ENCODE measurements at regions not wholly inside any gene's neighbourhood (a gene's known extent, or its start where the extent isn't known, plus 50 kb on each side); places are given as distances from the start of the nearest gene placed in this dataset.

GRCh38 chr5:175285261-175285660 is 158.7 kb downstream of the DRD1 start:
- no peak for DNase-seq (ENCODE audit: low read depth)

GRCh38 chr5:175284806-175285205 is 159.2 kb downstream of the DRD1 start:
- DNase-seq (ENCODE audit: low read depth) = no peak

GRCh38 chr5:175282611-175283225 is 161.3 kb downstream of the DRD1 start:
- no peak for DNase-seq (ENCODE audit: low read depth)

GRCh38 chr5:175281714-175282113 is 162.3 kb downstream of the DRD1 start:
- no peak for DNase-seq (ENCODE audit: low read depth)

- DNase-seq (ENCODE audit: low read depth) = no peak
Observed at GRCh38 chr5:175281257-175281656, 162.7 kb downstream of the DRD1 start.

GRCh38 chr5:175279506-175279905 is 164.5 kb downstream of the DRD1 start:
- no peak for DNase-seq (ENCODE audit: low read depth)

- DNase-seq (ENCODE audit: low read depth) = no peak
Observed at GRCh38 chr5:175275748-175276147, 168.2 kb downstream of the DRD1 start.

- no peak for DNase-seq (ENCODE audit: low read depth)
Observed at GRCh38 chr5:175275097-175275496, 168.9 kb downstream of the DRD1 start.

- DNase-seq (ENCODE audit: low read depth) = no peak
Observed at GRCh38 chr5:175274171-175274570, 169.8 kb downstream of the DRD1 start.

- DNase-seq (ENCODE audit: low read depth) = no peak
Observed at GRCh38 chr5:175264406-175264805, 179.6 kb downstream of the DRD1 start.

- no peak for DNase-seq (ENCODE audit: low read depth)
Observed at GRCh38 chr5:175263776-175264175, 180.2 kb downstream of the DRD1 start.

- no peak for DNase-seq (ENCODE audit: low read depth)
Observed at GRCh38 chr5:175261526-175261925, 182.5 kb downstream of the DRD1 start.

GRCh38 chr5:175261037-175261436 is 182.9 kb downstream of the DRD1 start:
- no peak for DNase-seq (ENCODE audit: low read depth)

- no peak for DNase-seq (ENCODE audit: low read depth)
Observed at GRCh38 chr5:175257847-175258194, 186.2 kb downstream of the DRD1 start.

GRCh38 chr5:175257128-175257846 is 186.7 kb downstream of the DRD1 start:
- DNase-seq (ENCODE audit: low read depth) = no peak

- no peak for DNase-seq (ENCODE audit: low read depth)
Observed at GRCh38 chr5:175254155-175254554, 189.8 kb downstream of the DRD1 start.

GRCh38 chr5:175253597-175253996 is 190.4 kb downstream of the DRD1 start:
- DNase-seq (ENCODE audit: low read depth) = peak; percentile 14

GRCh38 chr5:175252234-175252805 is 191.7 kb downstream of the DRD1 start:
- DNase-seq (ENCODE audit: low read depth) = no peak

GRCh38 chr5:175250426-175250825 is 193.6 kb downstream of the DRD1 start:
- no peak for DNase-seq (ENCODE audit: low read depth)

GRCh38 chr5:175248416-175248905 is 195.5 kb downstream of the DRD1 start:
- no peak for DNase-seq (ENCODE audit: low read depth)

GRCh38 chr5:175246889-175247520 is 197.0 kb downstream of the DRD1 start:
- no peak for DNase-seq (ENCODE audit: low read depth)

GRCh38 chr5:175246242-175246888 is 197.6 kb downstream of the DRD1 start:
- peak; percentile 82 for DNase-seq (ENCODE audit: low read depth)

All from HS-5 (cell line).